Stimulated activated CD8-positive, alpha-beta memory T cell treated with anti-CD3 and anti-CD28 coated beads, Interleukin-7, amount 100 ng/mL, for 48 hours (primary cell): ENCODE measurements at regions not wholly inside any gene's neighbourhood (a gene's known extent, or its start where the extent isn't known, plus 50 kb on each side); places are given as distances from the start of the nearest gene placed in this dataset.

Experiments used
- DNase-seq, 2 donors: peaks; one replicate each; pipeline ENCODE4 v3.0.0-alpha.2; 2020; ENCODE audit warnings: low read depth in 1 of 2; ENCODE audit errors: extremely low read depth in 1 of 2

DNA sequence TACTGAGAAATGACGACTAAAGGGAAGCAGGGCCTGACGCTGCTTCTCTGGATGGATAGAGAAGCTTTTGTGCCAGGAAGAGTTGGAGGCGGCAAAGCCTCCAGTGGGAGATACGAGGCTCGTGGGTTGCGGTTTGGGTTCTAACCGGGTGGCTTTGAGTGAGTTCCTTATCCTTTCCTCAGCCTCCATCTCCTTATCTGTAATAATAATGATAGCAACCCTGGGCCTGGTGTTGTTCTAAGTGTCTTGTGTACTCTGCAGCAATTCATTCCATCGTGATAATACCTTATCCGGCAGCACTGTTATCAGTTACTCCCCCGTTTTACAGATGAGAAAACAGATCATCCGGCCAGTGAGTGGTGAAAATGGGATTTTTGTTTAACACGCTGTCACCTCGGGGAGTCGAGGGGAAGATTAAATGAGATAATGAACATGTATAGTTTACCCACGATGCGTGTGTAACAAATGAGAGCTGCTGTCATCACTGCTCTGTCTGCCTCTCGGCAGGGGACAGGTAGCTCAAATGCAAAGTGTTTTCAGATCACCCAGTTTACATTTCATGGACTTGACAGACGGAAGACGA, 52.0 kb upstream of the LHX1 start:
- DNase-seq: no peak

DNA sequence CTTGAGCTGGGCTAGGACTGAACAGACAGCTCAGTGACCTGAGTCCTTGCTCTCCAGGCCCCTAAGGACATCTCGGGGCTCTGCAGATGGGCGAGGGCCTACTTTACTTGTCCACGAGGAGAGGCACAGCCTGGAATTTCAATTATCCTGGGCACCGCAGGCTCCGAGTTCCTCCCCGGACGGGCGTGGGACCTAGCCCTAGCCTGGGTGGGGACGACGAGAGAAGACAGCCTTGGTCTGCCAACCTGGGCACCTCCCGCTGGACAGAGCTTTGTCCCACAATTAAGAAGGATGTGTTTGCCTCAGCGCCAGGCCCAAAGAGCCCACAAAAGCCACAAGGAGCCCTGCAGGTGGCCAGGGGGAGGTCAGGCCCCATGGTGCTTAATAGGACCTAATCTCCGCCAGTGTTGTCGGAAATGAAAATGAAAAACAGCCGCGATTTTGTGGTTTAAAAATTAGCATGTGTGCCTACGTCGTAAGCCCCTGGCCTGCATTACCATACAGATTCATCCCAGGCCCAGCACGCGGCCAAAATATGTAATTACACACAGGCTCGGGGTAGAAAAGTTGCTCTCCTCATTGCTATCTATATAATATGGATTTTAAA, 51.4 kb upstream of the LHX1 start:
- no peak for DNase-seq
